T-helper 2 cell (primary cell): ENCODE measurements at regions not wholly inside any gene's neighbourhood (a gene's known extent, or its start where the extent isn't known, plus 50 kb on each side); places are given as distances from the start of the nearest gene placed in this dataset.
"Not testable (repeated sequence)": the region's sequence is repeated elsewhere in the genome, so short reads cannot be mapped to it uniquely, and the experiment has no call there.

Experiments
- DNase-seq, 5 experiments: peaks; one replicate each; pipeline versions ENCODE4 v3.0.0 to v3.0.0-alpha.2; 2012 to 2022

DNA sequence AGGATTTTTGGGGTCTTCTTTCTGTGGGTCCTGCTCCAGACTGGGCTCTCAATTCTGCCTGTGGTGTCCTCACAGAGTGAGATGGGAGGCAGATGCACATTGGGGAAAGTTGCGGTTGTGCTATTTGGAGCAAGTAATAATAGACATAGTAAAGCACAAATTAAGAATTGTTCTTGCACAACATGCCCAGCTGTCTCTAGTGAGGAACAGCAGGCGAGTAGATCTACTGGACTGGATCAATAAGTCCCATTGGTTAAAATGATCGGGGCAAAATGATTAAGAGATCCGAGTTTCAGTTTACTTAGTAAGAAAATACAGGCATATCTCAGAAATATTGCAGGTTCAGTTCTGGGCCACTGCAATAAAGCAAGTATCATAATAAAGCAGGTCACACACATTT, 448.3 kb upstream of the PROX1 start:
- no peak for DNase-seq

DNA sequence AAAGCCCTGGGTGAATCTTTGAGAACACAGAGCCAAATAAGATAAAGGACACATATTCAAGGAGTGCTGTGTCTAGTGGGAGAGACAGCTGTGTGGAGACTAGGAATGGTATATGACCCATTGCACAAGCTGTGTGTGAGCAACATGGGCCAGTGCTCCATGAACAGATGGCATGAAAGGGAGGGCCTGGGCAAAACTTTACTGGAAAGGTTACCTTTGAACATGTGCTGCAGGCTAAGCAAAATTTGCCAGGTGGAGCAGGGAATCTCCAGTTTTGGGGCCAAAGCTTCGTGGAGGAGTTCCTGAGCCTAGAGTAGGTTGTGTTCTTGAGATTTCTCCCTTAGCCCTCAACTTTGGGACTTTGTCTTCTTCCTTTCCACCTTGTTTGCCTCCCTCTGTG, 446.1 kb upstream of the PROX1 start:
- no peak for DNase-seq

DNA sequence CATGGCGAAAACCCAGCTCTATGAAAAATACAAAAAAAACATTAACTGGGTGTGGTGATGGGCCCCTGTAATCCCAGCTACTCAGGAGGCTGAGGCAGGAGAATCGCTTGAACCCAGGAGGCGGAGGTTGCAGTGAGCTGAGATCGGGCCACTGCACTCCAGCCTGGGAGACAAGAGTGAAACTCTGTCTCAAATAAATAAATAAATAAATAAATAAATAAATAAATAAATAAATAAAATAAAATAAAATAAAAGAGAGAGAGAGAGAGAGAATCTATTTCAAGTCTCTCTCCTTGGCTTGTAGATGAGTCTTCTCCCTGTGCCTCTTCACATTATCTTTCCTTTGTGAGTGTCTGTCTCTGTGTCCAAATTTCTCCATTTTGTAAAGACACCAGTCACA, 442.6 kb upstream of the PROX1 start:
- not testable (repeated sequence) for DNase-seq

DNA sequence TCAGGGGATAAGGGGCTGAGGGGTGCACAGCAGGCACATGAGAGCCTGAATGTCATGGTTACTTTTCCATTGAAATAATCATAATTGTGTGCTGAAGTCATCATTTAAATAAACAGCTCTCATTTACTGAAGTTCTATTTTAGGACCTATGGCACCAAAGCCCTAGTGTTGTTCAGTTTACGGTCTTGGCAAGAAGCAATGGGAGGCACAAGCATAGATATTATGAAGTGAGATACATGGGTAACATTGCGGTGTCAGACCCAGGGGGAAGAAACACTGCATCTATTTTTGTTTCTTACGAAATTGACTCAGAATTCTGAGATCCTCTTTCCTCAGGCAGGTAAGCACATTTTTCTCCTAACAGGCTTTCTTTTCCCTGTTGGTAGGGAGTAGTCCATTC, 437.8 kb upstream of the PROX1 start:
- DNase-seq = no peak

DNA sequence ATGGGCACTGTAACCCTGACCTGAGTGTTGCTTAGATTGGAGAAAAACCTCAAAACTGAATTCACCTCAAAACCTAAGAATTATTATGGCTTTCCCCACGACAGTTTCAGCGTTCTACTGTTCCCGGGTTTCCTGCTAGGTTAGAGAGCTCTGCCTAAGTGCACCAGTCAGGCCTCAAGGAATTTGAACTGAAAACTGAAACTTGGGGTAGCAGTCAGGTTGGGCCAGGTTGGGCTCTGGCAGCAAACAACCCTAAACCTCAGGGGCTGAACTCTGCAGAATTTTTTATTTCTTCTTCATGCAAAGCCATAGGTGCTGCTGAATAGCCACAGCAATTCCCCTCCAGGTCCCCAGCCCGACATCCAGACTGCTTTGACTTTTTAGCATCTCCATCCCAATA, 437.0 kb upstream of the PROX1 start:
- no peak for DNase-seq

DNA sequence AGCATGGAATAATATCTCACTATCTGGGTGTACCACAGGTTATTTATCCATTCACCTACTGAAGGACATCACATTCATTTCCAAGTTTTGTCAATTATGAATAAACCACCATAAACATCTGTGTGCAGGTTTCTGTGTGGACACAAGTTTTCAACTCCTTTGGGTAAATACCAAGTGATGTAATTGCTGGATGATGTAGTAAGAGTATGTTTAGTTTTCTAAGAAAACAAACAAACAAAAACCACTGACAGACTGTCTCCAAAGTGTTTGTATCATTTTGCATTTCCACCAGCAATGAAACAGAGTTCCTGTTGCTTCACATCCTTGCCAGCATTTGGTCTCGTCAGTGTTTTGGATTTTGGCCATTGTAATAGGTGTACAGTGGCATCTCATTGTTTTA, 435.7 kb upstream of the PROX1 start:
- DNase-seq = no peak

DNA sequence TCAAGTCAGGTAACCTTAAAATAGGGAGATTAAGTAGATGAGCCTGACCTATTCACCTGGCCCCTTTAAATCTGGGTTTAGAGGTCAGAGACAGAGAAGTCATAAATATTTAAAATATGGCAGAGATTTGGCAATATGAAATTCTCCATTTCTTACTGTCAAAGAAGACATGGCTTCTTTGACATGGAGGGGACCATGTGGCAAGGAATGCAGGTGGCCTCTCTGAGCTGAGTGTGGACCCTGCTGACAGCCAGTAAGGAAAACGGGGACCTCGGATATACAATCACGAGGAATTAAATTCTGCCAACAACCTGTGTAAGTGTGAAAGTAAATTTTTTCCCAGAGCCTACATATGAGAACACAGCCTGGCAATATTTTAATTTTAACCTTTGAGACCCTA, 427.5 kb upstream of the PROX1 start:
- DNase-seq = no peak

DNA sequence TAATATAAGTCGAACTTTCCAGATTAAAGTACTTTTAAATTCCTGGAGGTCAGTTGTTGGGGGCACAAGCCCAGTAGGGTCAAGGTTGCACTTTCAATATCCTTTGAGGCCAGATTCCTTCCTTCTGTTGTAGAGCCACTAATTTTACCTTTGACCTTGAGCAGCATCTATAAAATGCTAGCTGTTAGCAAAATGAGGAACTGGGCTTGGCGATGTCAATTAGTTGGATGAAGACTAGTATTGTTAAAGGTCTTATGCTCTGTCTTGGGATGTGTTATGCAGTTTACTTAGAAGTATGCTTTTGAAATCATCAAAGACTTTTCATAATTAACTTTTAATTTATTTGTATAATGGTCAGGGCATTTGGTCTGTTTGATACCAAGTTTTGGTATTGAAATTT, 425.9 kb upstream of the PROX1 start:
- no peak for DNase-seq

DNA sequence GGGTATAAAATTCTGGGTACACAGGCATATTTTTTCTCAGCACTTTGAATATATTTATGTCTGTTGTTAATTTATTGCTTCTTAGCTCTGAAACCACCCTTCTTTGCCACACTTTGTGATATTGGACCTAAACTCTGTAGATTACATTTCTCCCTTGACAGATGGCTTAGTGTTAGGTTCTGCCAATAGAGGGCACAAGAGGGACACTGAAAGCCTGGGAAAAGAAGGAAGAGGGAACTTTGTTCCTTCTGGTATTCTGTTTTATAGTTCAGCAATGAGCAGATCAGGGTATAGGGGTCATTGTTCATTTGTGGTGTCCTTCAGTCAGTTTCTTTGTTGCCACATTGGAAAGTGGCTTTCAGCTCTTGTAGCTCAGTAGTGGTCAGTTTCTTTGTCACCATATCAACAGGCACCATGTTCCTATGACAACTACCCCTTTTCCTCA, 423.5 kb upstream of the PROX1 start:
- no peak for DNase-seq

DNA sequence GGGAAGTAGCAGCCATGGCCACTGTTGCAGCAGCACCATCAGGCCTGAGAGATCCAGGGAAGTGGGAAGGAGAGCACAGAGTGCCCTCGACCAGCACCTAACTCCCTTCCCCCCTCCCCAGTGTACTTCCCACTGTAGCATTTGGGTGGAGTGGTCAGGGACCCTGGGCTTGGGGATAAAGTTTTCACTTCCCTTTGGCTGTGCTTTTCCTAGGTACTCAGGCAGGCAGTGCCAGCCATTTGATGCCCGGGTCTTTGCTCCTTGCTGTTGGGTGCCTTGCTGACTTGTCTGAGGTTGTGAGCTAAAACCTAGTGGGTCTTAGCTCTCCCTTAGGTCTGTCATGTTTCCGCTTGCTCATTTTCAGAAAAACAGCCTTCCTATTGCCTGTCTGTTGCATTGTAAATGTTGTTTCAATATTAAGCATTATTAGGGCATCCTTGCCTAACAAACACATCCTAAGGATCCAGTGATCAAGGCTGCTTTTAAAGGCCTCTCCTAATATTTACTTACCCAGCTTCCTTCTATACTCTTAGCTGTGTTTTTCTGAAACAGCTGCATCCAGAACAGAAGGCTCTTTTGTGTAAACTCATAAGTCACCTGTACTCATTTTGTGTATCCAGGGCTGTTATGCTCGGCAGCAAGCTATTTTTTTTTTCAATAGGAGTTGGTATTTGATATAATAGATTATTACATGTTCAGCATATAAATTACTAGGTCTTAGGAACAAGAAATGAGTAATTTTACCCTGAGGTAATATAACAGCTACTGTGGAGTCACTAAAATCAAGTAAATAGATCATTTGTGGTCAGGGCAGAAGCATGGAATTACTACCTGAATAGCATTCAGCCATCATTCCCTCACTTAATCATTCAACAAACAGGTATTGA, 418.6 kb upstream of the PROX1 start:
- no peak for DNase-seq

DNA sequence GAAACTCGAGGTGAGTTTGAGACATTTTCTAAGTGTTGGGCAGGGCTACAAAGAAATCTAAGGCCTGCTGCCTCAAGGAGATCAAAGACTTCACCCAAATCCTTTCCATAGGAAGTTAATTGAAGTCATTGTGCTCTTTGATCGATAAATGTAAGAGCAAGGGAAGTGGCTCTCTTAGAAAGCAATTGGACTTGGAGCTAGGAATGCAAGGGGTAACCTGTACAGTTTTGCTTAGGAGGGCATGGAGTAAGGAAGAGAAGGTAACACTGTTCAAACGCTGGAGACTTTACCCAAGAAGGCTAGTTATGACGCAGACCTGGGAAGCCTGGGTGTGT, 418.0 kb upstream of the PROX1 start:
- DNase-seq = no peak

DNA sequence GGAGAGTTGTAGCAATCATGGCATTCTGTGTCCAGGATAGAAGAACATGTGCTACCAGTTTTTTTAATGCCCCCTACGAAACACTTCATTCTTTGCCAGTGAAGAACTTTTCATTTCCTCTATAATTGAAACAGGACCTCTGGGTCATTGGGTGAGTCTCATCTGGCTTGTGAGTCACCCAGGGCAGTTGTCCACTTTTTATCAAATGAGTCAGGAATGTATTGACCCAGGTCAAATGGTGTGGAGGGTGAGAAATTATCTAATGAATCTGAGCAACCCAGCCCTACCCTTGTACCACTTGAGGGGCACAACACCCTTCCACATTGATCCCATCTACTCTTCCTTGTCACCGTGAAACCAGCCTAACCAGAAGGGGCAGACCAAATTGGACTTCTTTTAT, 417.3 kb upstream of the PROX1 start:
- DNase-seq = no peak

DNA sequence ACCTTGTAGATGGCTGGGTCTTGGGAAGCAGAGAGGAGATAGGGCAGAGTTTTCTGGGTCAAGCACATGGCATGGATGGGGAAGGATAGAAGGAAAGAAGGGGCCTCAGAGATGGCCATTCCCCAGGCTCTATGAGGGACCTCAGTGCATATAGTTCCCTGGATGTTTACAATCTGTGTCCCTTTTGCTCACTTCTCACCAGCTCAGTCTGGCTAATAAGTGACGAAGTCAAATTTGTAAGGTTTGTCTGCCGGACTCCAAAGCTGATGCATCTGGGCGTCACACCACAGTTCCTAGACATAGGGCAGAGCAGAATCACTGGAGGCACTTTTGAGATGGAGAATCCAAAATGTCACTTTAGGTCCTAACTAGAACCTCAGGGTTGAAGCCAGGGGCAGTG, 416.4 kb upstream of the PROX1 start:
- DNase-seq = no peak

DNA sequence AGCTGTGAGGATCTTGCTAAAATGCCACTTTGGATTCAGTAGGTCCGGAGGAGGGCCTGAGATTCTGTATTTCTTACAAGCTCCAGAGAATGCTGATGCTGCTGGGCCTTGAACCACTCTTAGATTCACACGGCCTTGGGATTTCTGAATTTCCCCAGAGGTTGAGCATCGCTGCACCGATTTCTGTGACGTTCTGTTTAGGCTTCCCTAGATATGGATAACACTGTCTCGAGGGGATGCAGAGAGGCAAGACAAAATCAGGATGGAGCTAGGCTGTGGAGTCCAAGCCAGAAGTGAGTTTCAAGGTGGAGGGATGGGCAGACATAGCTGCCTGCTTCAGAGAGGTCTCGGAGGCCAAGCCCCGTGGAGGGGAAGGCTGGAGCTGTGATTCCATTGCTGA, 415.9 kb upstream of the PROX1 start:
- DNase-seq = no peak

DNA sequence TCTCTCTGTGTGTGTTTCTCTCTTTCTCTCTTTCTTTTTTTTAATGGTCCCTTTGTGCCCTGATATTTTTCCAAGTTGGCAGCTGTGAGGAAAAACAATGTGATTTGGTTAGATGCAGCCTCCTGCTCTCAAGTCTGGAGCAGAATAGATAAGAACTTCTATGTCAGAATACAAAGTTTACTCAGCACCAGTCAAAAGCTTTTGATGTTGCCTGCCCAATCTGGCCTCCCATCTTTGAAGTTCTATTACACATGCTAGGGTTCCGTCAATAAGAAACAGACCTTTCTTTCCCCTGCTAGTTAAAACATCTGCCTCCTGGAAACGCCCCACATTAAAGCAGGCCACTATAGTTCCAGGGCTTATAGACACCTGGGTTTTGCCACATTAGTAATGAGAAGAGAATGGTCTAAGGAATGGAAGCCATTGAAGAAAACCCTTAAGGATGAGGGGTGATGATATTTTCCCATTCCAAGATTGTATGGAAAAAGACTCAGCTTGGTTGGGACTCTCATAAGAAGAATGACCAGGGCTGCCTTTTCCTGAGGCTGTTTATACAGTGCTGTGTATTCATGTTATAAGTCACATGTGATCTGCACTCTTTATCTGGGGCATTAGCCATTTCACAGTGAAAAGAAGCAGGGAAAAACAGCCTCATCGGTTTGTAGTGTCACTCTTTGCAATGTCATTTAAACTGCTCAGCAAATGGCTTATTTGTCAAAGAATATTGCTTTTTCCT, 414.7 kb upstream of the PROX1 start:
- no peak for DNase-seq

DNA sequence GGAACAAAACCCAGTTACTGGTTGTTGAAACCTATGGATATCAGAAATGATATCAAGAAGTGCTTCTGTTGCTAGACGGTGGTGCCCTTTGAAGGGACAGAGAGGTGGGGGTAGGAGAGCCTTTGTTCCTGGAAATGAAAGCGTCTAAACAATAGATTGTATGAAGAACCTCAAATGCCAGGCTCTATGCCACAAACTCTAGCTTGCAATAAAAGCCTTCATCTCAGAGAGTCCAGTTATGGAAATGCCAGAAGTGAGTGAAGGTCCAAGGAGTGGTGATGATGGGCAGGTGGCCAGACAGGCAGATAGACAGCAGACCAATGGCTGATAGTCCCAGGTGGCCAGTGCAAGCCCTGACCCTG, 414.1 kb upstream of the PROX1 start:
- no peak for DNase-seq

DNA sequence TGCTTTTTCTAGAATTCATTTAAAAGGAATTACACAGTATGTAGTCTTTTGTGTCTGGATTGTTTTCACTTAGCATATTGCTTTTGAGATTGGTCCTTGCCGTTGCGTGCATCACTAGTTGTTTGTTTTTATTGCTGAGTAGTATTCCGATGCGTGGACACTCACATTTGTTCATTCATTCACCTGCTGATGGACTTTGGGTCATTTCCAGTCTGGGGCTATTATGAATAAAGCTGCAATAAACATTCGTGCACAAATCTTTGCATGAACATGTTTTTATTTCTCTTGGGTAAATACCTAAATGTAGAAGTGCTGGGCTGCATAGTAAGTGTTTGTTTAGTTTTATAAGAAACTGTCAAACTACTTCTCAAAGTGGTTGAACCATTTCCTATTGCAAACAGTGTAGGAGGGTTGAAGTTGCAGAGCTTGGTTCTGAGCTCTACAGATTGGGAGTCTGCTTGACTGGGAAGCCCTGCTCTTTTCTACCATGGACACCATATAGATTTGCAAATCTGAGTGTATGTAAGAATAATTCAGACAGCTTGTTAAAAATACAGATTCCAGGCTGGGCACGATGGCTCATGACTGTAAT, 404.7 kb upstream of the PROX1 start:
- no peak for DNase-seq

DNA sequence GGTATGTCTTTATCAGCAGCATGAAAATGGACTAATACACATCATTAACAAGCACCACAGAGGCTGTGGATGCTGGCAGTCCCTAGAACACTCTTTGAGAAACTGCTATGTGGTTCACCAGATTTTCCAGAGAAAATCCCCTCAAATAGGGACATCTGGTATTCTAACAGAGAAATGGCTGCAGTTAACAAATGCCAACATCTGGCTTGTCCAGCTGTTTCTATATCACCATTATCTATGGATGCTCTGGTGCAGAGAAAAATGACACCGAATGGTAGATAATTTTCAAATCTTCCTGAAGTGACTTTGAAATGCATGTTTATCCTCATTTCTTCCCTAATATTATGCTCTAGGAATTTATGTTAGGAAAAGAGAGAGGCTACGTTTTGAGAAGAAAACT, 403.5 kb upstream of the PROX1 start:
- no peak for DNase-seq

DNA sequence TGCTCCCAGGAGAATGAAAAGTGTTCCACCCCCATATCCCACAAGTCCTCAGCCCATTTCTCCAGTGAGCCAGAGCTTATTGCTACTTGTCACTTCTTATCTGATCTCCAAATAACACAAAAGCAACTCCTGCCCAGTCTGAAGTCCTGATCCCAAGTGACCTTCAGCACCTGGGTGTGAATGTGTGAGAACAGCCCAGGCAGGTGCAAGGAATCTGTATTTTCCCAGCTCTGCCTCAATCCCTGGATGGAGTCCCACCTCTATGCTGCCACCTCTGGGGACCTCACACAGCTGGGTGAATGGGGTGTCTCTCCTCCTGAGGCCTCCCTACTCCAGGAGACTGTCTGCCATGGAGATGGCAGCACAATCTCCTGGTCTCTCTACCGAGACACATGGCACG, 402.4 kb upstream of the PROX1 start:
- no peak for DNase-seq

DNA sequence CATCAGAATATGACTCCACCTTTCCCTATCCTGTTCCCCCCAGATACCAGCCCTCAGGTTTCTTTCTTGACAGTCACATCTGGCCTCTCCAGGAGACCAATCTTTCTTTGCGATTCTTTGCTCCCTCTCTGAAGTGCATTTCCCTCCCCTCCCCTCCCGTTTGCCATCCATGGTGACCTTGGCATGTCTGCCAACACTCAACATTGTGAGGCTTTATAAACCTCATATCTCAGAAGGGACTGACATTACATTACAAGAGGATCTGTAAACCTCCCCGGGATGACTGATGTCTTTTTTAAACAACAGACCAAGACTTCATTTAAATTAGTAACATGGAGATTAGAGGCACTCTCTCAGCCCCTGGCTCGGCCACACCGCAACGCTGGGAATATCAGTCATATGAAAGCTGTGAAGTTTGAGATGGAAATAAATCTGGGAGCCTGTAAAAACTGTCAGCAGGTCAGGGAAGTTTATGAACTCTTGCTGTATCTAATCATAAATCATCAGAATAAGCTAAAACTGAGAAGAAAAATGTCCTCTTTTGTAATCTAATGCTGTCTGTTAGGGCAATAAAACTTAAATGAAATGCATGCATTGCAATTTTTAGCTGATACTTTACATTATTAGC, 401.7 kb upstream of the PROX1 start:
- no peak for DNase-seq

DNA sequence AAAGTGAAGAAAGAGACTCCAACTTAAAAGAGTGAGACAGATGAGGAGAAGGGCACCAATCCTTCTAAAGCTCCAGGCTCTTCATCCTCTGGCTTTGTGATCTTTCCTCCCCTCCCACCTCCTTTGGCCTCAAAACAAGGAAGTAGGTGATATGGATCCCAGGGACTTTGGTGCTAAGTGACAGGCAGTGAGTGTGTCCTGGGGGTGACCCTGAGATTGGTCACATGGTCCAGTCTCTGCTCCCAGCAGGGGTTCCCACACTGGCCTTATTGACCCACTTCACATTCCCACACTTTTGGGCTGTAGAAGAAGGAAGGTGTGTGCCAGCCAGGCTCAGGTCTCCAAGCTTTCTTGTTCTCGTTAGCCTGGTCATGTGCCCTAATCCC, 401.2 kb upstream of the PROX1 start:
- DNase-seq = no peak

DNA sequence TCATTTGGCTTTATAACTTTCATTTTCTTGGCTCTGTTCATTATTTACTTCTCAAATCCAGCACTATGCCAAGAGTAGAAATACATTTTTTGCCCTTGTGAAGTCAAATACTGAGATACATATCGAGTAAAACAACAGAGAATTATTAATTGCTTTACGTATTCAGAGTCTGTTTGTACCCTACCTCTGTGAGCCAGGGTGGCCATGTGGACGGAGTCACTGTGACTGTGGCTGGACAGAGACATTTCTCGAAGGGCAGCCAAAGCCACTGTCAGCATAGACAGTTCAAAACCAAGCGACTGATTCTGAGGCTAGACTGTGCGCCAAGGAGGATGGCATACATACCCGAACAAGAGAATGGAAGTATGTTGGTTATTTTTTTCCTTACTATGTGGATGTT, 391.0 kb upstream of the PROX1 start:
- no peak for DNase-seq

DNA sequence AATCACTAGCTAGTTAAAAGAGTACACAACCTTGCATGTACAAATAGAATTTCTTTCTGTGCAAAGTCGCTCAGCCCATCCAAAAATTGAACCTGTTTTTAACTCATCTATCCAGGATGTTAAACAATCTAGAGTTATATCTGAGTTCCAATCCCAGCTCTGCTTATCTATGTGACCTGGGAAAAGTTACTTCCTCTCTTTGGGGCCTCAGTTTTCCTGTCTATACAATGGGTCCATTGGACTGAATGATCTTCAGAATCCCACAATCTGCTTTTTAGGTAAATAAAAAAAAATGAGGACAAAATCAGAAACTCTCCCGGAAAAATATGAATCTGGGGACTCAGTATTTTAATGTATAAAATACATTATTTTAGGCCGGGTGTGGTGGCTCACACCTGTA, 389.5 kb upstream of the PROX1 start:
- no peak for DNase-seq

DNA sequence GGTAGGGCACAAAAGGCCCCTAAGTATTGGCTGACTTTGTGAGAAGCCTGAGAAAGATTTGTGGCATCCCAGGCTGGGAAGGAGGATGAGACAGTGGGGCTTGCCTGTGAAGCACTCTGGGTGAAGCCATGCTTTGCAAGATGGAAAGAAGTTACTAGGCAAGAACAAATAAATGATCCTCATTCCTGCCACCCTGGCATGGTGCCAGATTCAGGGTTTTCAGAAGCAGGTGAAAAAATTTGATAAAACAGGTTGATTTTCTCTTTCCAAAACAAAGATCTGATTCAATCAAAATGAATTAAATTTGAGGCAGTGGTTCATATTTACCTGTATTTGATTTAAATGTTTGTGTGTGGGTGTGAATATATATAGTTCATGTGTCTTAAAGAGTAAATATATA, 386.9 kb upstream of the PROX1 start:
- no peak for DNase-seq
